ENCODE measurements at regions not wholly inside any gene's neighbourhood (a gene's known extent, or its start where the extent isn't known, plus 50 kb on each side); places are given as distances from the start of the nearest gene placed in this dataset.

DNA sequence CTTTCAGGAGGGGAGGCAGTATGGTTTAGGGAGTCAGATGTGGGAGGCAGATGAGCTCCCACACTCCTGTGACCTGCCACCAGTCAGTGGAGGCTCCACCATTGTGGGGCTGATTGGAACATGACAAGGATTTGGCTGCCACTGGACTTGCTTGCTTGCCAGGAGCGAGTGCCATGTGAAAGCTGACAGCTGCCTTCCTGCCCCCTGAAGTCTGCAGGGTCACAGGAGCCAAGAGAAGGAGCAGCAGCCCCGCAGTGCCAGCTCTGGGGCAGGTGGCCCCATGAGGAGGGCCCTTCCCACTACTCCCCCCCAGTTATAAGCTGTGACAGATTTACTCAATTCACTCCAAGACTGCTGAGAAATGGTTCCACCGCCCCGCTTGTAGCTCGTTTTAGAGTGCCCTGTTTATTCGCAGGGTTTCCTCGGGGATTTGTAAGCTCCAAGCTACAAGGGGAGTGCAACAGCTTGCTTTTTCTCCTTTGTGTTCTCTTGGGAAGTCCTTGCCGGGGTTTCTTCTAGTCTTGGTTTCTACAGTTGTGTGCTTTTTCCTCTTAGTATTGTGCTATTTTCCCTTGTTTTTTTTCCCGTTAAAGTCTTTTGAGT, 414.3 kb downstream of the MEIS1 start:
- TF ChIP-seq, protein P1, sequence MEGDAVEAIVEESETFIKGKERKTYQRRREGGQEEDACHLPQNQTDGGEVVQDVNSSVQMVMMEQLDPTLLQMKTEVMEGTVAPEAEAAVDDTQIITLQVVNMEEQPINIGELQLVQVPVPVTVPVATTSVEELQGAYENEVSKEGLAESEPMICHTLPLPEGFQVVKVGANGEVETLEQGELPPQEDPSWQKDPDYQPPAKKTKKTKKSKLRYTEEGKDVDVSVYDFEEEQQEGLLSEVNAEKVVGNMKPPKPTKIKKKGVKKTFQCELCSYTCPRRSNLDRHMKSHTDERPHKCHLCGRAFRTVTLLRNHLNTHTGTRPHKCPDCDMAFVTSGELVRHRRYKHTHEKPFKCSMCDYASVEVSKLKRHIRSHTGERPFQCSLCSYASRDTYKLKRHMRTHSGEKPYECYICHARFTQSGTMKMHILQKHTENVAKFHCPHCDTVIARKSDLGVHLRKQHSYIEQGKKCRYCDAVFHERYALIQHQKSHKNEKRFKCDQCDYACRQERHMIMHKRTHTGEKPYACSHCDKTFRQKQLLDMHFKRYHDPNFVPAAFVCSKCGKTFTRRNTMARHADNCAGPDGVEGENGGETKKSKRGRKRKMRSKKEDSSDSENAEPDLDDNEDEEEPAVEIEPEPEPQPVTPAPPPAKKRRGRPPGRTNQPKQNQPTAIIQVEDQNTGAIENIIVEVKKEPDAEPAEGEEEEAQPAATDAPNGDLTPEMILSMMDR (conservative IDR thresholded peaks at IDR 0.05; ENCODE audit: low read depth, low read length) = no peak
- no peak overlapping the region for H3K4me3 ChIP-seq (ENCODE audit: low read depth, low read length)
- no peak for DNase-seq (ENCODE audit: low read depth)

- DNase-seq (ENCODE audit: low read depth) = no peak
- H3K4me3 ChIP-seq (ENCODE audit: low read depth, low read length) = no peak overlapping the region
- TF ChIP-seq, protein P1 (conservative IDR thresholded peaks at IDR 0.05; ENCODE audit: low read depth, low read length) = no peak
Measured at GRCh38 chr2:66850376-66850775, 415.5 kb downstream of the MEIS1 start.

- no peak overlapping the region for H3K4me3 ChIP-seq (ENCODE audit: low read depth, low read length)
- TF ChIP-seq, protein P1 (conservative IDR thresholded peaks at IDR 0.05; ENCODE audit: low read depth, low read length) = no peak
- DNase-seq (ENCODE audit: low read depth) = no peak
Measured at GRCh38 chr2:66851449-66851872, 416.5 kb downstream of the MEIS1 start.

- H3K4me3 ChIP-seq (ENCODE audit: low read depth, low read length) = no peak overlapping the region
Measured at GRCh38 chr2:66852953-66853352, 418.0 kb downstream of the MEIS1 start.

GRCh38 chr2:66853585-66853984, 418.7 kb downstream of the MEIS1 start:
- H3K4me3 ChIP-seq (ENCODE audit: low read depth, low read length) = no peak overlapping the region
- TF ChIP-seq, protein P1 (conservative IDR thresholded peaks at IDR 0.05; ENCODE audit: low read depth, low read length) = no peak
- no peak for DNase-seq (ENCODE audit: low read depth)

More at GRCh38 chr2:66852953-66853352, 418.0 kb downstream of the MEIS1 start:
- DNase-seq (ENCODE audit: low read depth) = no peak
- TF ChIP-seq, protein P1 (conservative IDR thresholded peaks at IDR 0.05; ENCODE audit: low read depth, low read length) = no peak

- TF ChIP-seq, protein P1 (conservative IDR thresholded peaks at IDR 0.05; ENCODE audit: low read depth, low read length) = no peak
- DNase-seq (ENCODE audit: low read depth) = no peak
- H3K4me3 ChIP-seq (ENCODE audit: low read depth, low read length) = no peak overlapping the region
Measured at GRCh38 chr2:66854298-66854697, 419.4 kb downstream of the MEIS1 start.
